AML-193 (cell line): ENCODE measurements at regions not wholly inside any gene's neighbourhood (a gene's known extent, or its start where the extent isn't known, plus 50 kb on each side); places are given as distances from the start of the nearest gene placed in this dataset.
A peak's percentile ranks its signal among the peaks of the same experiment; 100 is the strongest.

Experiments used
- DNase-seq, 2 experiments: peaks; one replicate each; lab custom pipeline; 2025; lab: John Stamatoyannopoulos, UW

GRCh38 chr18:21162786-21163185, 51.2 kb upstream of the ROCK1 start:
- DNase-seq: no peak

- peak; percentile 98 for DNase-seq
Observed at GRCh38 chr18:21163647-21164547, 52.3 kb upstream of the ROCK1 start.

GRCh38 chr18:21164548-21165095, 53.0 kb upstream of the ROCK1 start:
- DNase-seq: no peak

GRCh38 chr18:21167641-21168377, 56.2 kb upstream of the ROCK1 start:
- no peak for DNase-seq

GRCh38 chr18:21168880-21169279, 57.3 kb upstream of the ROCK1 start:
- no peak for DNase-seq

- peak; percentile 66 to 75 for DNase-seq
Observed at GRCh38 chr18:21177822-21178221, 64.2 kb upstream of the GREB1L start.

- peak; percentile 56 to 70 for DNase-seq
Observed at GRCh38 chr18:21179590-21180220, 62.3 kb upstream of the GREB1L start.

- DNase-seq: no peak
Observed at GRCh38 chr18:21180588-21180987, 61.4 kb upstream of the GREB1L start.

GRCh38 chr18:21181766-21182165, 60.3 kb upstream of the GREB1L start:
- no peak for DNase-seq

- no peak for DNase-seq
Observed at GRCh38 chr18:21183670-21184069, 58.4 kb upstream of the GREB1L start.

GRCh38 chr18:21184396-21184996, 57.5 kb upstream of the GREB1L start:
- no peak for DNase-seq

- DNase-seq: no peak
Observed at GRCh38 chr18:21187886-21188285, 54.1 kb upstream of the GREB1L start.

GRCh38 chr18:21191596-21192307, 50.3 kb upstream of the GREB1L start:
- peak; percentile 29 for DNase-seq
